HG03175 (cell line): ENCODE measurements at regions not wholly inside any gene's neighbourhood (a gene's known extent, or its start where the extent isn't known, plus 50 kb on each side); places are given as distances from the start of the nearest gene placed in this dataset.

Experiments
- ATAC-seq: cut with Tn5 transposase; IDR thresholded peaks from one replicate; pipeline ENCODE4 v1.9.1; 2021; ENCODE audit warnings: mild to moderate bottlenecking, moderate library complexity; ENCODE audit not compliant: unreplicated experiment

DNA sequence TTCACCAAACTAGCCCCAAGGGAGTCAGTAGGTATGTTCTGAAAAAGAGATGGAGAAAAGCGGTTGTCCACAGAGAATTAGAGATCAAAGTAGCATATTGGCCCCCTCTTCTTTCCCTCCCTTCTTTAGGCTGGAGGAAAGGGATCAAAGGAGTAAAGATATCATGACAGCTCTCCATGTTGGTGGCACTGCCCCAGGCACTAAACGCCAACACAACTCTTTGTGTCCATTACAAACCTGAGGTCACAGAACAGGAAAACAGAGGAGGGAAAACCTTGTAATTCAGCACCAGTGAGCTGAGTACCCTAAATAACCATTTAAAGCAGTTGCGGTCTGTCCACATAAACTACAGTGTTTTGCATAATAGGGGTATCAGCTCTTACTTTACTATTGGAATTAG, 113.0 kb upstream of the TFAP2D start:
- no peak for ATAC-seq

DNA sequence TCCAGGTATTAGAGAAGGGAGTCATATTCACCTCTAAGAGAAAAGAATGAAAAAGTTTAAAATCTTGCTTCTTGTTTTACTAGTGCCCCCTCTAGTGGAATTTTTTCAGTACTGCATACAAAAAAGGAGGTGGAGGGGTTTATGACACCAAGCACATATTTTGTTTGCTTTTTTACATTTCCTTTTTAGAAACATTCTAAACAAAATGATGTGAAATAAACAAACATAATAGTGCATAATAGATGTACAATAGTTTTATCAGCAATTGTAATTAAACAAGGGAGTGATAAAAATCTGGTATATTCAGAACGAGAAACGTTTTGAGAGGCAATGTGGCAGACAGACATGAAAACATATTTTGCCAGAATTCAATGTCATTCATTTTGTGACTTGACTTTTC, 111.0 kb upstream of the TFAP2D start:
- ATAC-seq = peak; percentile 60

- no peak for ATAC-seq
Measured at GRCh38 chr6:50608421-50608820, 104.9 kb upstream of the TFAP2D start.

GRCh38 chr6:50610562-50610961, 102.8 kb upstream of the TFAP2D start:
- no peak for ATAC-seq

DNA sequence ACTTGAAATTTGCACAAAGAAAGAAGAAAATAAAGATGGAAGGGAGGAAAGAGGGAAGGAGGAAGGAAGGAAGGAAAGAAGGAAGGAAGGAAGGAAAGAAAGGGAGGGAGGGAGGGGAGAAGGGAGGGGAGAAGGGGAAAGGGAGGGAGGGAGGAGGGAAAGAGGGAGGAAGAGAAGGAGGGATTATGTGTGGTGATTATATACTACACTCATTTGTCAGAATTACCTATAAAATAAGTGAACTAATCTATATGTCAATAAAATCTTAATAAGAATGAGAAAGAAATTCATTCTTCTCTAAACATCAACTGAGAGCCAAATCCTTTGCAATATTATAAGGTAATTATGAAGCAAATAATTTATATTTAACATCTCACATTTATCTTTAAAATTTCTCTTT, 77.9 kb upstream of the TFAP2D start:
- ATAC-seq = no peak

GRCh38 chr6:50637267-50637666, 76.1 kb upstream of the TFAP2D start:
- ATAC-seq = no peak

- ATAC-seq = no peak
Measured at GRCh38 chr6:50649086-50649485, 64.2 kb upstream of the TFAP2D start.

DNA sequence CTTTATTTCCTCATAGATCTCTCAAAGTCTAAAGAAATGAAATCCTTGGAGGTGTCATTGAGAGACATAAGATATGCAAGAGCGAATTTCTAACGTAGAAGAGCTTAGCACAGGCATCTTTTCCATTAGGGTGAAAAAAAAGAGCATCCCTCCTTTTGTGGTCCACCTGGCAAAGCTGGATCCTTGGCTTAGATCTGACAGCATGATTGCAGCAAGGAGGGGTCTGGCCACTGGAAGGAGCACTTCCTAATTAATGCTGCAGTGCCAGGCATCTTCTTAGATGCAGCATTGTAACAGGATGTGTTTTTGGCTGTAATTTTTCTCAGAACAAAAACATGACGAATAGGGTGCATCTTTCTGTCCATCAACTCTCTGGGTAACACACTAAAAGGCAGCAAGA, 60.1 kb upstream of the TFAP2D start:
- ATAC-seq = no peak

- ATAC-seq = no peak
Measured at GRCh38 chr6:50654155-50654554, 59.2 kb upstream of the TFAP2D start.

- ATAC-seq = peak; percentile 75
Measured at GRCh38 chr6:50655848-50656453, 57.4 kb upstream of the TFAP2D start.

- no peak for ATAC-seq
Measured at GRCh38 chr6:50657513-50657912, 55.8 kb upstream of the TFAP2D start.

DNA sequence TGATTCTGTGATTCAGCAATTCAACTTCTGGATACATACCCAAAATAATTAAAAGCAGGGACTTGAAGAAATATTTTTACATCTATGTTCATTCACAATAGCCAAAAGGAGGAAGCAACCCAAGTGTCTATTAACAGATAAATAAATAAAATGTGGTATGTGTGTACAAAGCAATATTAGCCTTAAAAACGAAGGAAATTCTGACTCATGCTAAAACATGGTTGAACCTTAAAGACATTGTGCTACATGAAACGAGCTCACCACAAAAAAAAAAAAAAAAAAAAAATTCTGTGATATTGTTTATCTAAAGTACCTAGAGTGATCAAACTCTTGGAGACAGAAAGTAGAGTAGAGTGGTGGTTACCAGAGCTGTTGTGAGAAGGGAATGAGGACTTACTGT, 54.8 kb upstream of the TFAP2D start:
- ATAC-seq = no peak

- ATAC-seq = no peak
Measured at GRCh38 chr6:50661636-50662035, 51.7 kb upstream of the TFAP2D start.
